ENCODE measurements at regions not wholly inside any gene's neighbourhood (a gene's known extent, or its start where the extent isn't known, plus 50 kb on each side); places are given as distances from the start of the nearest gene placed in this dataset.

DNA sequence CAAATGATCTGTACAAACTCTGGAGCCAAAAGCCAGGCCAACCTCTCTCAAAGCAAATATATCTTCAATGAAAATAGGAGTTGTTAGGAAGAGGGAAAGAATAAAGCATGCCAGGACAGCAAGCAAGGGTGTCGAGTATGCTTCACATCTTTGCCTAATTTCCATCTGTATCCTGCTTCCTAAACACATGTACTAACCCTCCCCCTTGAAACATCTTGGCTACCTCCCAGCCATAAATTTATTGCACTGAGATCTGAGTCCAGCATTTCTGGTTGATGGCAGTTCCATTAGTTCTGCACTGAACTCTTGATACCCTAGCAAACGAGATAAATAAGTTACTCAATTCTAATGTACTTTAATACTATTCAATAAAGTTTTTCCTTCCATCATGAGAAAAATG is 430.5 kb upstream of the TRAM1L1 start:
- no peak for DNase-seq (ENCODE audit: low read depth)
- no peak for TF ChIP-seq CTCF (conservative IDR thresholded peaks at IDR 0.05; ENCODE audit: low read depth, low read length)
- no peak overlapping the region for H3K4me3 ChIP-seq (ENCODE audit: low read depth, low read length)

DNA sequence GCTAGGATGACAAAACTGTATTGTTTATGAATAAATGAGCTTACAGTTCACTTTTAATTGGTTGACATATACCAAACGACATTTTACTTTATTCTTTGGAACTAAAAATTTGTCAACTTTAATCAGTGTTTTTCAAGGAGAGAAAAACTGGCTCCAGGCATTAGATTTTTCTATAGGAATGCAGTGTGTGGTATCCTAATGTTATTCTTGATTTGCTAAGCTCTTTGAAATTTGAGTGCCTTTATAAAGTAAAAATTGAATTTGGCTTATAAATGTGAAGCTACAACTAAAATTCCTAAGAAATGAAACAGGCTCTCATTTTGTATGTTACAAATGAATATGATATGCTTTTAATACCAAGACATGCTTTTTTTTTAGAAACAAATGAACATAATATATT is 442.2 kb upstream of the TRAM1L1 start:
- TF ChIP-seq CTCF (conservative IDR thresholded peaks at IDR 0.05; ENCODE audit: low read depth, low read length) = no peak
- no peak for DNase-seq (ENCODE audit: low read depth)
- no peak overlapping the region for H3K4me3 ChIP-seq (ENCODE audit: low read depth, low read length)

GRCh38 chr4:117529401-117529800 is 444.0 kb upstream of the TRAM1L1 start:
- no peak for DNase-seq (ENCODE audit: low read depth)
- no peak overlapping the region for H3K4me3 ChIP-seq (ENCODE audit: low read depth, low read length)
- TF ChIP-seq CTCF (conservative IDR thresholded peaks at IDR 0.05; ENCODE audit: low read depth, low read length) = no peak

- DNase-seq (ENCODE audit: low read depth) = no peak
- no peak overlapping the region for H3K4me3 ChIP-seq (ENCODE audit: low read depth, low read length)
- TF ChIP-seq CTCF (conservative IDR thresholded peaks at IDR 0.05; ENCODE audit: low read depth, low read length) = no peak
These were observed 448.1 kb upstream of the TRAM1L1 start for GRCh38 chr4:117533501-117533900.

GRCh38 chr4:117545039-117545438 is 459.7 kb upstream of the TRAM1L1 start:
- H3K4me3 ChIP-seq (ENCODE audit: low read depth, low read length) = no peak overlapping the region
- DNase-seq (ENCODE audit: low read depth) = no peak
- TF ChIP-seq CTCF (conservative IDR thresholded peaks at IDR 0.05; ENCODE audit: low read depth, low read length) = no peak

- TF ChIP-seq CTCF (conservative IDR thresholded peaks at IDR 0.05; ENCODE audit: low read depth, low read length) = no peak
- no peak for DNase-seq (ENCODE audit: low read depth)
- no peak overlapping the region for H3K4me3 ChIP-seq (ENCODE audit: low read depth, low read length)
These were observed 464.1 kb upstream of the TRAM1L1 start for GRCh38 chr4:117549524-117549923.

- H3K4me3 ChIP-seq (ENCODE audit: low read depth, low read length) = no peak overlapping the region
- no peak for DNase-seq (ENCODE audit: low read depth)
- no peak for TF ChIP-seq CTCF (conservative IDR thresholded peaks at IDR 0.05; ENCODE audit: low read depth, low read length)
These were observed 464.7 kb upstream of the TRAM1L1 start for GRCh38 chr4:117550085-117550484.

Measured in choroid plexus epithelial cell (primary cell).